AG09309 (cell line): ENCODE measurements at regions not wholly inside any gene's neighbourhood (a gene's known extent, or its start where the extent isn't known, plus 50 kb on each side); places are given as distances from the start of the nearest gene placed in this dataset.

Experiments
- DNase-seq: peaks from one replicate; pipeline ENCODE4 v3.0.0-alpha.2; 2010; ENCODE audit warnings: low read depth
- H3K4me3 ChIP-seq: 2 replicates; pipeline ENCODE4 v1.5.1; 2011; ENCODE audit warnings: mild to moderate bottlenecking, low read depth, low read length, moderate library complexity; ENCODE audit not compliant: control insufficient read depth
- CTCF ChIP-seq: IDR thresholded peaks from 2 replicates; pipeline ENCODE4 v1.5.1; 2011; ENCODE audit warnings: mild to moderate bottlenecking, low read depth, low read length, inconsistent platforms; ENCODE audit not compliant: insufficient read depth, control insufficient read depth; ENCODE audit errors: missing control alignments

GRCh38 chr5:171571663-171572062 lies 152.2 kb downstream of the FGF18 start:
- no peak for TF ChIP-seq CTCF
- H3K4me3 ChIP-seq, result no peak overlapping the region
- peak; percentile 41 for DNase-seq

GRCh38 chr5:171573021-171573420 lies 153.6 kb downstream of the FGF18 start:
- no peak for DNase-seq
- TF ChIP-seq CTCF, result no peak
- no peak overlapping the region for H3K4me3 ChIP-seq

GRCh38 chr5:171573451-171574225 lies 154.2 kb downstream of the FGF18 start:
- no peak for DNase-seq
- no peak overlapping the region for H3K4me3 ChIP-seq
- no peak for TF ChIP-seq CTCF

GRCh38 chr5:171574376-171574775 lies 154.9 kb downstream of the FGF18 start:
- DNase-seq, result no peak
- no peak for TF ChIP-seq CTCF
- no peak overlapping the region for H3K4me3 ChIP-seq

GRCh38 chr5:171575386-171575785 lies 155.9 kb downstream of the FGF18 start:
- TF ChIP-seq CTCF, result no peak
- no peak overlapping the region for H3K4me3 ChIP-seq
- no peak for DNase-seq

GRCh38 chr5:171575808-171576207 lies 156.4 kb downstream of the FGF18 start:
- no peak overlapping the region for H3K4me3 ChIP-seq
- DNase-seq, result no peak
- TF ChIP-seq CTCF, result no peak
